NOMO-1 treated with DMSO at 0.1 percent for 48 hours (cell line): ENCODE measurements at regions not wholly inside any gene's neighbourhood (a gene's known extent, or its start where the extent isn't known, plus 50 kb on each side); places are given as distances from the start of the nearest gene placed in this dataset.

ENCODE experiments used
- DNase-seq: peaks from one replicate; lab custom pipeline; 2025; ENCODE audit not compliant: unreplicated experiment; lab: John Stamatoyannopoulos, UW

DNA sequence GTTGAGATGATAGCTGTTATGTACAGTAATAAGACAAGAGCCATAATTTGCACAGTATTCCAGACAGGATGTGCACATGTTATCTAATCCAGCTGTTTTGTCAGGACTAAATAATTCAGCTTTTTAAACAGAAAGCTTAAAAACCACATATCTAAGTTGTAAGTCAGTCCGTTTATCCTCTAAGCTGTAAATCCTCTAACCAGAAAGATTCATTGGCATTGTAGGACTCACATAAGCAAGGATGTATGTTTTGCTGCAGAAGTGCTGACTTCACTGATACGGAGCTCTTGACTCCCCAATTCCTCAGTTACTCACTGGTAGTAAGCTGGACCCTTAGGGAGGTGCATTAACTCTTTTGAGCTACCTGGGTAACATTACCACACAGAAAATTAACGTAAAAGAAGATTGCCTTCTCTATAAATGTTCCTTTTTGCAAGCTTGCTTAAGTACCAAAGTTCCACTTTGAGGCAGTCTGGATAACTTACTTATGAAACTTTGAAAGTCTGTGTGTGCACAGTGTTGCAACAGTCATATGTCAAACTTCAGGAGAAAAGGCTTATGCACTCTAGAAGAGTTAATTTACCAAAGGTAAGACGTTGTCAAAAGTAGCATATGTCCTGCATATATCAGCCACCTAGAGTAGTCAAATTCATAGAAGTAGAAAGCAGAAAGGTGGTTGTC is 58.3 kb upstream of the MAGEB2 start:
- DNase-seq, result no peak

DNA sequence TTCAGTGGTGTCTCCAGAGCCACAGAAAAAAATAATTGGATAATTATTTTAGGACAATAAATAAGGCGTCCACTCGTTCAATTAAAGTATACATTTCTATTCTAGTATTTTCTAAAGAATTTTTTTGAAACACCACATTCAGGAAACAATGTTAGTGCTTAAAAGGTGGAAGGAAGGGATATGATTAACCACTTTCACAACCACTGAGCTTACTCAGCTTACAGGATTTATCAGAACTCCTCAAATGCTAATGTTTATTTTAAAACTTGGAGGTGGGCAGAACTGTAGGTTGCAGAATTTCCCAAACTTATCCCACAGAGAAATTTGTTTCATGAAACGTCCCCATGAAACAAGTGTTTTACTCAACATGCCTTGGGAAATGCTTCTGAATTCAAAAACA is 54.3 kb upstream of the MAGEB2 start:
- DNase-seq, result no peak
